Breast epithelium (tissue), 4 donors: ENCODE measurements at regions not wholly inside any gene's neighbourhood (a gene's known extent, or its start where the extent isn't known, plus 50 kb on each side); places are given as distances from the start of the nearest gene placed in this dataset.

ENCODE experiments used
- DNase-seq, 2 donors: peaks; one replicate each; pipeline ENCODE4 v3.0.0-alpha.2; 2019; ENCODE audit warnings: low spot score in 2 of 2
- H3K27ac ChIP-seq, 2 donors: fragments of 200-600 bp; sonication (generic) in 1 of 2; one replicate each; pipeline ENCODE4 v1.5.1; 2016 to 2019; ENCODE audit warnings: mild to moderate bottlenecking in 1 of 2
- H3K27me3 ChIP-seq, 2 donors: fragments of 200-600 bp; sonication (generic) in 1 of 2; one replicate each; pipeline versions ENCODE4 v1.5.1 to v1.6.0; 2017 to 2019; ENCODE audit warnings: control low read depth in 1 of 2, mild to moderate bottlenecking in 1 of 2
- H3K36me3 ChIP-seq: fragments of 200-600 bp; one replicate; pipeline ENCODE4 v1.5.1; 2019
- H3K4me1 ChIP-seq, 2 donors: fragments of 200-600 bp; sonication (generic); one replicate each; pipeline ENCODE4 v1.5.1; 2016 to 2019; ENCODE audit warnings: control low read depth in 1 of 2
- H3K4me3 ChIP-seq, 3 donors: fragments of 200-600 bp; sonication (generic); 1 replicate in 2 of 3; 2 replicates in 1 of 3; pipeline ENCODE4 v1.5.1; 2016 to 2019; ENCODE audit warnings: mild to moderate bottlenecking in 3 of 3, moderate library complexity in 2 of 3
- H3K9me3 ChIP-seq, 2 donors: fragments of 200-600 bp; sonication (generic) in 1 of 2; one replicate each; pipeline ENCODE4 v1.5.1; 2016 to 2019; ENCODE audit warnings: control low read depth in 1 of 2
- CTCF ChIP-seq, 3 donors: fragments of 450-650 bp; IDR thresholded peaks; one replicate each; pipeline ENCODE4 v1.5.1; 2016 to 2017; ENCODE audit warnings: antibody characterized with exemption in 3 of 3, mild to moderate bottlenecking in 3 of 3, moderate library complexity in 3 of 3
- POLR2A ChIP-seq: fragments of 450-650 bp; IDR thresholded peaks from one replicate; pipeline ENCODE4 v1.6.1; 2016; ENCODE audit warnings: antibody characterized with exemption, mild to moderate bottlenecking, moderate library complexity
- POLR2AphosphoS5 ChIP-seq, 3 donors: sonication (generic); formaldehyde crosslinking; IDR thresholded peaks; one replicate each; pipeline ENCODE4 v1.6.1; 2017; ENCODE audit warnings: antibody characterized with exemption in 3 of 3
- intact Hi-C: fragments of 100-400 bp; cut with DNase I; formaldehyde crosslinking; loops from one replicate; pipeline ENCODE4 v1.15.1; 2023; ENCODE audit warnings: low total_unique reads

- no peak overlapping the region for H3K27ac ChIP-seq
- no peak overlapping the region for H3K4me3 ChIP-seq
- TF ChIP-seq CTCF (IDR thresholded peaks at IDR 0.05) (no peak), POLR2A (no peak), POLR2AphosphoS5 (IDR thresholded peaks at IDR 0.05) (no peak)
- no peaks in the 10 kb centered on the region for H3K9me3 ChIP-seq
- intact Hi-C loops = no loop called here
- H3K27me3 ChIP-seq = no peaks in the 10 kb centered on the region
- no peaks in the 10 kb centered on the region for H3K4me1 ChIP-seq
- no peak for DNase-seq
- H3K36me3 ChIP-seq = no peaks in the 10 kb centered on the region
Measured at GRCh38 chr12:41799671-41800070, 345.0 kb downstream of the GXYLT1 start.

- DNase-seq = no peak
- H3K27me3 ChIP-seq = no peaks in the 10 kb centered on the region
- H3K4me1 ChIP-seq = no peaks in the 10 kb centered on the region
- no peak overlapping the region for H3K4me3 ChIP-seq
- intact Hi-C loops = no loop called here
- H3K9me3 ChIP-seq = peaks cover 5 to 13% of the 10 kb centered on the region in 2 donors
- TF ChIP-seq POLR2A = no peak
- TF ChIP-seq POLR2AphosphoS5 (IDR thresholded peaks at IDR 0.05) = no peak
- TF ChIP-seq CTCF (IDR thresholded peaks at IDR 0.05) = no peak
- H3K27ac ChIP-seq = no peak overlapping the region
- H3K36me3 ChIP-seq = no peaks in the 10 kb centered on the region
Measured at GRCh38 chr12:41795910-41796309, 348.8 kb downstream of the GXYLT1 start.

- Histone ChIP-seq H3K36me3 (no peaks in the 10 kb centered on the region), H3K9me3 (peaks cover 12 to 20% of the 10 kb centered on the region in 2 donors), H3K4me1 (no peaks in the 10 kb centered on the region), H3K4me3 (no peak overlapping the region), H3K27ac (no peak overlapping the region), H3K27me3 (no peaks in the 10 kb centered on the region)
- intact Hi-C loops = no loop called here
- TF ChIP-seq POLR2A (no peak), POLR2AphosphoS5 (IDR thresholded peaks at IDR 0.05) (no peak), CTCF (IDR thresholded peaks at IDR 0.05) (no peak)
- DNase-seq = no peak
Measured at GRCh38 chr12:41795051-41795600, 349.5 kb downstream of the GXYLT1 start.

- intact Hi-C loops = no loop called here
- no peak for DNase-seq
- TF ChIP-seq CTCF (IDR thresholded peaks at IDR 0.05) (no peak), POLR2AphosphoS5 (IDR thresholded peaks at IDR 0.05) (no peak), POLR2A (no peak)
- Histone ChIP-seq H3K9me3 (peaks cover 12 to 20% of the 10 kb centered on the region in 2 donors), H3K27me3 (no peaks in the 10 kb centered on the region), H3K27ac (no peak overlapping the region), H3K36me3 (no peaks in the 10 kb centered on the region), H3K4me3 (no peak overlapping the region), H3K4me1 (no peaks in the 10 kb centered on the region)
Measured at GRCh38 chr12:41794336-41794735, 350.3 kb downstream of the GXYLT1 start.

- TF ChIP-seq POLR2AphosphoS5 (IDR thresholded peaks at IDR 0.05) (no peak), CTCF (IDR thresholded peaks at IDR 0.05) (no peak), POLR2A (no peak)
- DNase-seq = no peak
- H3K36me3 ChIP-seq = no peaks in the 10 kb centered on the region
- H3K27me3 ChIP-seq = no peaks in the 10 kb centered on the region
- intact Hi-C loops = no loop called here
- no peak overlapping the region for H3K27ac ChIP-seq
- no peaks in the 10 kb centered on the region for H3K4me1 ChIP-seq
- H3K4me3 ChIP-seq = no peak overlapping the region
- no peaks in the 10 kb centered on the region for H3K9me3 ChIP-seq
Measured at GRCh38 chr12:41784957-41785356, 359.7 kb downstream of the GXYLT1 start.
